Left ventricle myocardium inferior (tissue), 1 donor: ENCODE measurements at regions not wholly inside any gene's neighbourhood (a gene's known extent, or its start where the extent isn't known, plus 50 kb on each side); places are given as distances from the start of the nearest gene placed in this dataset.

Source experiments
- DNase-seq: peaks from one replicate; pipeline ENCODE4 v3.0.0-alpha.2; 2020
- H3K27ac ChIP-seq: fragments of 200-600 bp; replicated peaks from 2 replicates; pipeline ENCODE4 v1.8.0; 2021
- H3K27me3 ChIP-seq: fragments of 200-600 bp; 2 replicates; pipeline ENCODE4 v1.8.0; 2021; ENCODE audit warnings: low read depth
- H3K36me3 ChIP-seq: fragments of 200-600 bp; 2 replicates; pipeline ENCODE4 v1.8.0; 2021
- H3K4me1 ChIP-seq: fragments of 200-600 bp; 2 replicates; pipeline ENCODE4 v1.8.0; 2021
- H3K4me3 ChIP-seq: fragments of 200-600 bp; 2 replicates; pipeline ENCODE4 v1.8.0; 2021; ENCODE audit warnings: mild to moderate bottlenecking, moderate library complexity
- H3K9me3 ChIP-seq: fragments of 200-600 bp; replicated peaks from 2 replicates; pipeline ENCODE4 v1.8.0; 2021
- intact Hi-C: fragments of 100-400 bp; cut with micrococcal nuclease; formaldehyde crosslinking; loops from one replicate; pipeline ENCODE4 v1.11.0; 2022
- TF ChIP-seq, protein P1 (sequence below): fragments of 200-600 bp; IDR thresholded peaks from 2 replicates; pipeline ENCODE4 v1.8.0; 2021; ENCODE audit warnings: antibody characterized with exemption, mild to moderate bottlenecking, borderline replicate concordance
- donor health status: DM: no; HTN: yes; CAD: no; lungs with severe emphysema.

GRCh38 chr10:128693493-128694131 is 567.4 kb upstream of the MKI67 start:
- H3K27me3 ChIP-seq, result peaks cover 85% of the 10 kb centered on the region
- no peaks in the 10 kb centered on the region for H3K36me3 ChIP-seq
- no peak overlapping the region for H3K27ac ChIP-seq
- H3K9me3 ChIP-seq, result no peaks in the 10 kb centered on the region
- intact Hi-C loops, result no loop called here
- no peak for DNase-seq
- TF ChIP-seq, protein P1, sequence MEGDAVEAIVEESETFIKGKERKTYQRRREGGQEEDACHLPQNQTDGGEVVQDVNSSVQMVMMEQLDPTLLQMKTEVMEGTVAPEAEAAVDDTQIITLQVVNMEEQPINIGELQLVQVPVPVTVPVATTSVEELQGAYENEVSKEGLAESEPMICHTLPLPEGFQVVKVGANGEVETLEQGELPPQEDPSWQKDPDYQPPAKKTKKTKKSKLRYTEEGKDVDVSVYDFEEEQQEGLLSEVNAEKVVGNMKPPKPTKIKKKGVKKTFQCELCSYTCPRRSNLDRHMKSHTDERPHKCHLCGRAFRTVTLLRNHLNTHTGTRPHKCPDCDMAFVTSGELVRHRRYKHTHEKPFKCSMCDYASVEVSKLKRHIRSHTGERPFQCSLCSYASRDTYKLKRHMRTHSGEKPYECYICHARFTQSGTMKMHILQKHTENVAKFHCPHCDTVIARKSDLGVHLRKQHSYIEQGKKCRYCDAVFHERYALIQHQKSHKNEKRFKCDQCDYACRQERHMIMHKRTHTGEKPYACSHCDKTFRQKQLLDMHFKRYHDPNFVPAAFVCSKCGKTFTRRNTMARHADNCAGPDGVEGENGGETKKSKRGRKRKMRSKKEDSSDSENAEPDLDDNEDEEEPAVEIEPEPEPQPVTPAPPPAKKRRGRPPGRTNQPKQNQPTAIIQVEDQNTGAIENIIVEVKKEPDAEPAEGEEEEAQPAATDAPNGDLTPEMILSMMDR, result no peak
- no peaks in the 10 kb centered on the region for H3K4me1 ChIP-seq
- H3K4me3 ChIP-seq, result no peak overlapping the region

- H3K27me3 ChIP-seq, result peaks cover 79% of the 10 kb centered on the region
- TF ChIP-seq, protein P1, result no peak
- no peaks in the 10 kb centered on the region for H3K4me1 ChIP-seq
- no peak for DNase-seq
- no peak overlapping the region for H3K27ac ChIP-seq
- no peaks in the 10 kb centered on the region for H3K9me3 ChIP-seq
- no peak overlapping the region for H3K4me3 ChIP-seq
- intact Hi-C loops, result no loop called here
- H3K36me3 ChIP-seq, result no peaks in the 10 kb centered on the region
Observed at GRCh38 chr10:128694168-128694850, 568.1 kb upstream of the MKI67 start.

DNA sequence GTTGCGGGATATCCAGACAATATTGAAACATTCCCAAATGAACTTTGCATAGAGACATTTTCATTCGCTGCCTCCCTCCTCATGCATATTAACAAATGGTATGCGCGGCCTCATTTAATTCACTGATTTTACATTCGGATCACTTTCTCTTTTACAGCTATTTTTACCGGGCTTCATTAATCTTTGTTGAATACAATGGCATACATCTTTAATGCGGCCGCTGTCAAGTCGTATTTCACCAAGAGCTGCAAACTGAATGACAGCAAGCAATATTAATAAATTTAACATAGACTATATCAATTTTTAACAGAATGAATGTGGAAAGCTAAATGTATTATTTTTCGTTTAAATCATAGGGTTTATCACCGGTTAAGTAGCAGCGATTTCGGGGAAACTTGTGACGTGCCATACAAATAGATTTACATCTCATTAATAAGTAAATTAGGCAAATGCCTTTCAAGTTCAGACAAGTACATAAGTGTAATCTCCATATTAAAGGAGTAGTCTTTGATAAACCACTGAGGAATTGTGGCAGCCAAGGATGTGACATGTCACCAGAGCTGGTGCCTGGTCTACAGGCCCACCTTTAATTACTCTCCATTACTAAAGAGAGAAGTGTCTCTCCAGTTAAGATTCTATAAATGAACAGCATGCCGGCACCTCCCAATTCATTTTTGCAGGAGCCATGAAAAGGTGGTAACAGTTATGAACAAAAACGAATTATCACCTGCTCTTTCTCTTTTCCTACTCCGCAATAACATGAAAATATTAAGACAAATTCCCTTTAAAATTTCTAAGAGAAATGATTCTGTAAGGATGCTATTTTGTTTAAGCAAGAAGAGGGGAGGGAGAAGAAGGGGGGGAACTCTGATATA is 568.9 kb upstream of the MKI67 start:
- no peak for DNase-seq
- H3K4me3 ChIP-seq, result no peak overlapping the region
- no peaks in the 10 kb centered on the region for H3K4me1 ChIP-seq
- TF ChIP-seq, protein P1, result no peak
- H3K27ac ChIP-seq, result no peak overlapping the region
- peaks cover 71% of the 10 kb centered on the region for H3K27me3 ChIP-seq
- intact Hi-C loops, result no loop called here
- H3K36me3 ChIP-seq, result no peaks in the 10 kb centered on the region
- H3K9me3 ChIP-seq, result no peaks in the 10 kb centered on the region

GRCh38 chr10:128695931-128696330 is 569.7 kb upstream of the MKI67 start:
- Histone ChIP-seq H3K27ac (no peak overlapping the region), H3K4me3 (no peak overlapping the region), H3K36me3 (no peaks in the 10 kb centered on the region), H3K9me3 (no peaks in the 10 kb centered on the region), H3K27me3 (peaks cover 62% of the 10 kb centered on the region), H3K4me1 (no peaks in the 10 kb centered on the region)
- intact Hi-C loops, result no loop called here
- DNase-seq, result no peak
- TF ChIP-seq, protein P1, result no peak

DNA sequence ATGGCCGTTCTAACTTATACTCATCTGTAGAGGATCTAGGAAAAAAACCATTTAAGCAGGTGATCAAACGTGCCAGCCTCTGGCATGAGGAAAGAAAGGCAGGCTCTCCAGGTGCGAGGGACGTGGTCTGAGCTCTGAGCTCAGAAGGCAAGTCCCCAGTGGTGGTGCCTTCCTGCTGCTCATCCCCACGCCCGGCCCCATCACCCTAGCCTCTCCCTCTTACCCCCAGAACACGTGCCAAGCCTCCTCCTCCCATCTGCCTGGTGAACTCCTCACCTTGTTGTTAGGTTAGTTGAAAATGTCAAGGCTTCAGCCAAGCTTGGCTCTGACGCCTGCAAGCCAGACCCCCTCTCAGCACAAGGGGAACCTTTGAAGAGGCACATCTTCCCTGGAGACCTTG is 571.2 kb upstream of the MKI67 start:
- Histone ChIP-seq H3K27ac (no peak overlapping the region), H3K27me3 (peaks cover 50% of the 10 kb centered on the region), H3K4me1 (no peaks in the 10 kb centered on the region), H3K36me3 (no peaks in the 10 kb centered on the region), H3K4me3 (no peak overlapping the region), H3K9me3 (no peaks in the 10 kb centered on the region)
- TF ChIP-seq, protein P1, result no peak
- DNase-seq, result no peak
- intact Hi-C loops, result no loop called here
